ENCODE measurements at regions not wholly inside any gene's neighbourhood (a gene's known extent, or its start where the extent isn't known, plus 50 kb on each side); places are given as distances from the start of the nearest gene placed in this dataset.

DNA sequence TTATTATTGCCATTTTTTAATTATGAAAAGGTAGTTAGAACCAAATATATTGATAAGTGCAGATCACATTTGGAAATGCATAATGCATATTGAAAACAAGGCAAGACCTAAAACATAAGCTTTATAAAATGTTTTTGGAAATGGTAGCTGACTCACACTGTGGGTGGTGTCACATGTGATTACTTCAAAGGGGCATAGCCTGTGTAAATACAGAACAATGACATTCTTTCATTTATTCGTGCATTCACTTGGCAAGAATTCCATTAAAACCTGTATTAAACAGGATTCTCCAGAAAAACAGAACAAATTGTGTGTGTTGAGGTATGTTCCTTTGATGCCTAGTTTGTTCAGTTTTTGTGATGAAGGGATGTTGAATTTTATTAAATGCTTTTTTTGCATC lies 427.3 kb upstream of the ST6GAL2 start:
- ChIA-PET POLR2A (no interaction called here), CTCF (ENCODE audit: low intra/inter-chr PET ratio) (no interaction called here)
- no TSS peak for BruUV-seq (replicated peaks)
- no peak for ATAC-seq
- H4K20me1 ChIP-seq (replicated peaks; ENCODE audit: control insufficient read depth, insufficient read depth, low read length): no peaks in the 10 kb centered on the region
- intact Hi-C loops (cut with micrococcal nuclease) (no loop called here), in situ Hi-C loops (cut with MboI) (no loop called here)
- no peak for FAIRE-seq
- TF ChIP-seq HNRNPUL1 (IDR thresholded peaks at IDR 0.05; ENCODE audit: low read length) (no peak), ZNF217 (CRISPR knock-in tag; IDR thresholded peaks at IDR 0.05) (no peak), ZNF431 (CRISPR knock-in tag; IDR thresholded peaks at IDR 0.05) (no peak), GABPA (tag; conservative IDR thresholded peaks at IDR 0.05; ENCODE audit: low read depth) (no peak), PHTF2 (CRISPR knock-in tag; IDR thresholded peaks at IDR 0.05) (no peak), ZNF184 (CRISPR knock-in tag; IDR thresholded peaks at IDR 0.05) (no peak), RAD51 (IDR thresholded peaks at IDR 0.05; ENCODE audit: borderline replicate concordance, low read depth) (no peak), ZNF695 (CRISPR knock-in tag; IDR thresholded peaks at IDR 0.05) (no peak), DACH1 (IDR thresholded peaks at IDR 0.05; ENCODE audit: partially characterized antibody) (no peak), ZSCAN29 (IDR thresholded peaks at IDR 0.05) (no peak), CBX3 (IDR thresholded peaks at IDR 0.05; ENCODE audit: borderline replicate concordance in 1 of 2, low read length in 2 of 2) (no peak), MIER1 (IDR thresholded peaks at IDR 0.05; ENCODE audit: low read depth) (no peak), SAFB (IDR thresholded peaks at IDR 0.05; ENCODE audit: borderline replicate concordance, low read depth, low read length) (no peak)
- no peaks in the 10 kb centered on the region for H3K4me1 ChIP-seq (replicated peaks in 1 of 2; ENCODE audit: control insufficient read depth in 2 of 2, insufficient read depth in 2 of 2, low read length in 2 of 2)
- no peak for DNase-seq (ENCODE audit: extremely low read depth in 1 of 4, low spot score in 3 of 4)
- H3K9me3 ChIP-seq (replicated peaks; ENCODE audit: control insufficient read depth, insufficient read depth, low read depth, low read length): no peaks in the 10 kb centered on the region
- H3K4me3 ChIP-seq: no peak overlapping the region
- no peaks in the 10 kb centered on the region for H3K36me3 ChIP-seq (ENCODE audit: control insufficient read depth, insufficient read depth, low read length)
- no peak overlapping the region for H3K9ac ChIP-seq (ENCODE audit: insufficient read depth in 1 of 2, low read depth in 2 of 2, low read length in 2 of 2)
- 0% methylated on average over 1 of the region's 1 CpG for WGBS (ENCODE audit: insufficient coverage, low coverage, missing lambda C conversion rate)
- no peak overlapping the region for H3K4me2 ChIP-seq (ENCODE audit: insufficient read depth, low read length)
- H3K27ac ChIP-seq (ENCODE audit: extremely low read depth, low read depth, low read length): no peak overlapping the region
- H3K9me1 ChIP-seq (ENCODE audit: control insufficient read depth, insufficient read depth, low read length): no peaks in the 10 kb centered on the region
- no peaks in the 10 kb centered on the region for H3K27me3 ChIP-seq (ENCODE audit: control insufficient read depth in 2 of 2, insufficient read depth in 2 of 2, low read length in 2 of 2)
- H2AFZ ChIP-seq (ENCODE audit: low read depth, low read length): no peak overlapping the region
- no peaks in the 10 kb centered on the region for H3K79me2 ChIP-seq (ENCODE audit: control insufficient read depth, insufficient read depth, low read length)

Data from K562 (cell line).